HL-60 (cell line): ENCODE measurements at regions not wholly inside any gene's neighbourhood (a gene's known extent, or its start where the extent isn't known, plus 50 kb on each side); places are given as distances from the start of the nearest gene placed in this dataset.

Source experiments
- GABPA ChIP-seq: IDR thresholded peaks from 2 replicates; pipeline ENCODE4 v1.6.1; 2012; ENCODE audit warnings: low read depth
- POLR2AphosphoS5 ChIP-seq: IDR thresholded peaks from 2 replicates; pipeline ENCODE4 v1.6.1; 2012; ENCODE audit warnings: low read depth
- SPI1 ChIP-seq: IDR thresholded peaks from 2 replicates; pipeline ENCODE4 v1.6.1; 2012; ENCODE audit warnings: low read depth, mild to moderate bottlenecking, borderline replicate concordance
- TF ChIP-seq, protein P1 (sequence below): IDR thresholded peaks from one replicate; pipeline ENCODE4 v1.5.1; 2011; ENCODE audit warnings: low read length, control low read depth, inconsistent platforms; ENCODE audit not compliant: insufficient read depth
- TF ChIP-seq, protein P2 (sequence below): IDR thresholded peaks from 2 replicates; pipeline ENCODE4 v1.6.1; 2012; ENCODE audit warnings: low read depth; ENCODE audit not compliant: insufficient replicate concordance

DNA sequence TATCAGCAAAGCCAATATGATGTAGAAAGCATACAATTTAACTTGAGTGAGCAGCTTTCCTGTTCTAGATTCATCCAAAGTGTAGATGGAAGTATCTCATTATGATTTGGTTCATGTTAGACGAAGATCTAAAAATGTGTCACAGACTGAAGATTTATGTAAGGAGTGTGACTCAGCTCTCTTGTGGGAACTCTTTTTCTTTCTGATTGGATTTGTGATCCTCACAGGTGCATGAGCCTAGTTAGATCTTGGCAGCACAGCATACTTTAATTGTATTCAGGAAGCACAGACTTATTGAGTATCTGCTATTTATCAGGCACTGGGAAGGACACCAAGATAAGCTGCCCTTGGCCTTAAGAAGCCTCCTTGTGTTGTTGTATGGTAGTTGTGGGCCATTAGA is 147.1 kb downstream of the C11orf91 start:
- TF ChIP-seq, protein P1, sequence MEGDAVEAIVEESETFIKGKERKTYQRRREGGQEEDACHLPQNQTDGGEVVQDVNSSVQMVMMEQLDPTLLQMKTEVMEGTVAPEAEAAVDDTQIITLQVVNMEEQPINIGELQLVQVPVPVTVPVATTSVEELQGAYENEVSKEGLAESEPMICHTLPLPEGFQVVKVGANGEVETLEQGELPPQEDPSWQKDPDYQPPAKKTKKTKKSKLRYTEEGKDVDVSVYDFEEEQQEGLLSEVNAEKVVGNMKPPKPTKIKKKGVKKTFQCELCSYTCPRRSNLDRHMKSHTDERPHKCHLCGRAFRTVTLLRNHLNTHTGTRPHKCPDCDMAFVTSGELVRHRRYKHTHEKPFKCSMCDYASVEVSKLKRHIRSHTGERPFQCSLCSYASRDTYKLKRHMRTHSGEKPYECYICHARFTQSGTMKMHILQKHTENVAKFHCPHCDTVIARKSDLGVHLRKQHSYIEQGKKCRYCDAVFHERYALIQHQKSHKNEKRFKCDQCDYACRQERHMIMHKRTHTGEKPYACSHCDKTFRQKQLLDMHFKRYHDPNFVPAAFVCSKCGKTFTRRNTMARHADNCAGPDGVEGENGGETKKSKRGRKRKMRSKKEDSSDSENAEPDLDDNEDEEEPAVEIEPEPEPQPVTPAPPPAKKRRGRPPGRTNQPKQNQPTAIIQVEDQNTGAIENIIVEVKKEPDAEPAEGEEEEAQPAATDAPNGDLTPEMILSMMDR: no peak
- TF ChIP-seq, protein P2, sequence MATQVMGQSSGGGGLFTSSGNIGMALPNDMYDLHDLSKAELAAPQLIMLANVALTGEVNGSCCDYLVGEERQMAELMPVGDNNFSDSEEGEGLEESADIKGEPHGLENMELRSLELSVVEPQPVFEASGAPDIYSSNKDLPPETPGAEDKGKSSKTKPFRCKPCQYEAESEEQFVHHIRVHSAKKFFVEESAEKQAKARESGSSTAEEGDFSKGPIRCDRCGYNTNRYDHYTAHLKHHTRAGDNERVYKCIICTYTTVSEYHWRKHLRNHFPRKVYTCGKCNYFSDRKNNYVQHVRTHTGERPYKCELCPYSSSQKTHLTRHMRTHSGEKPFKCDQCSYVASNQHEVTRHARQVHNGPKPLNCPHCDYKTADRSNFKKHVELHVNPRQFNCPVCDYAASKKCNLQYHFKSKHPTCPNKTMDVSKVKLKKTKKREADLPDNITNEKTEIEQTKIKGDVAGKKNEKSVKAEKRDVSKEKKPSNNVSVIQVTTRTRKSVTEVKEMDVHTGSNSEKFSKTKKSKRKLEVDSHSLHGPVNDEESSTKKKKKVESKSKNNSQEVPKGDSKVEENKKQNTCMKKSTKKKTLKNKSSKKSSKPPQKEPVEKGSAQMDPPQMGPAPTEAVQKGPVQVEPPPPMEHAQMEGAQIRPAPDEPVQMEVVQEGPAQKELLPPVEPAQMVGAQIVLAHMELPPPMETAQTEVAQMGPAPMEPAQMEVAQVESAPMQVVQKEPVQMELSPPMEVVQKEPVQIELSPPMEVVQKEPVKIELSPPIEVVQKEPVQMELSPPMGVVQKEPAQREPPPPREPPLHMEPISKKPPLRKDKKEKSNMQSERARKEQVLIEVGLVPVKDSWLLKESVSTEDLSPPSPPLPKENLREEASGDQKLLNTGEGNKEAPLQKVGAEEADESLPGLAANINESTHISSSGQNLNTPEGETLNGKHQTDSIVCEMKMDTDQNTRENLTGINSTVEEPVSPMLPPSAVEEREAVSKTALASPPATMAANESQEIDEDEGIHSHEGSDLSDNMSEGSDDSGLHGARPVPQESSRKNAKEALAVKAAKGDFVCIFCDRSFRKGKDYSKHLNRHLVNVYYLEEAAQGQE: no peak
- TF ChIP-seq POLR2AphosphoS5: no peak
- no peak for TF ChIP-seq SPI1
- no peak for TF ChIP-seq GABPA
